ENCODE measurements at regions not wholly inside any gene's neighbourhood (a gene's known extent, or its start where the extent isn't known, plus 50 kb on each side); places are given as distances from the start of the nearest gene placed in this dataset.

- no peaks in the 10 kb centered on the region for H3K27me3 ChIP-seq (ENCODE audit: control insufficient read depth in 4 of 4, insufficient read depth in 4 of 4, low read length in 3 of 4)
- no peak overlapping the region for H3K9ac ChIP-seq (ENCODE audit: low read depth in 1 of 2, low read length in 2 of 2)
- TF ChIP-seq FOXA2 (IDR thresholded peaks at IDR 0.05), result no peak
- TF ChIP-seq HNF4A (conservative IDR thresholded peaks at IDR 0.05), result no peak
- no peak for TF ChIP-seq SP1 (IDR thresholded peaks at IDR 0.05)
- no peak for TF ChIP-seq ATF3 (IDR thresholded peaks at IDR 0.05)
- TF ChIP-seq RXRA (IDR thresholded peaks at IDR 0.05), result no peak
- TF ChIP-seq MAX (IDR thresholded peaks at IDR 0.05), result no peak
- TF ChIP-seq HNF4G (IDR thresholded peaks at IDR 0.05), result no peak
- H3K9me3 ChIP-seq (ENCODE audit: control insufficient read depth in 4 of 4, low read length in 3 of 4), result peaks cover 0 to 2% (median 0%) of the 10 kb centered on the region in 4 donors
- H3K4me3 ChIP-seq (ENCODE audit: low read depth in 1 of 3, low read length in 3 of 3), result no peak overlapping the region
- 73% methylated on average over 8 of the region's 8 CpGs for WGBS
- H3K4me1 ChIP-seq (ENCODE audit: control insufficient read depth in 4 of 4, insufficient read depth in 4 of 4, low read length in 3 of 4), result no peaks in the 10 kb centered on the region
- no peak overlapping the region for H3K27ac ChIP-seq (ENCODE audit: low read depth in 1 of 2, low read length in 2 of 2)
- H3K36me3 ChIP-seq (ENCODE audit: control insufficient read depth in 4 of 4, insufficient read depth in 3 of 4, low read depth in 1 of 4, low read length in 3 of 4), result no peaks in the 10 kb centered on the region
- no peak for DNase-seq (ENCODE audit: low spot score)
Observed at GRCh38 chr7:49563693-49564378, 209.6 kb upstream of the VWC2 start.

DNA sequence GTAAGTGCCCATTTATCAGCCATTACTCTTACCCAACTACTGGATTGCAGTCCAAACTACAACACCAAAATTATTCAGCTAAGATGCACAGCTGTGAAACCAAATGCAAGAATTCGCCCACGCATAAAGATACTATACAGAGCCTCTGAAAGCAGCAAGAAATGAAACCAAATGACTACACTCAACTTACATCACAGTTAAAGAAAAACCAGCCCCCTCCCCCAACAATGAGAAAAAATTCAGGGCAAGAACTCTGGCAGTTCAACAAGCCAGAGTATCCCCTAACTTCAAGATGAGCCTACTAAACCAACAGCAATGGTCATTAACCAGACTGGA lies 209.1 kb upstream of the VWC2 start:
- no peaks in the 10 kb centered on the region for H3K36me3 ChIP-seq (ENCODE audit: control insufficient read depth in 4 of 4, insufficient read depth in 3 of 4, low read depth in 1 of 4, low read length in 3 of 4)
- H3K27me3 ChIP-seq (ENCODE audit: control insufficient read depth in 4 of 4, insufficient read depth in 4 of 4, low read length in 3 of 4), result no peaks in the 10 kb centered on the region
- H3K9me3 ChIP-seq (ENCODE audit: control insufficient read depth in 4 of 4, low read length in 3 of 4), result peaks cover 0 to 2% (median 0%) of the 10 kb centered on the region in 4 donors
- 91% methylated on average over 2 of the region's 2 CpGs for WGBS
- TF ChIP-seq RAD21 (IDR thresholded peaks at IDR 0.05), result no peak
- no peak for TF ChIP-seq FOXA2 (IDR thresholded peaks at IDR 0.05)
- no peak for TF ChIP-seq ATF3 (IDR thresholded peaks at IDR 0.05)
- TF ChIP-seq EGR1 (IDR thresholded peaks at IDR 0.05; ENCODE audit: low read depth in 2 of 2), result no peak
- no peak for TF ChIP-seq JUND (IDR thresholded peaks at IDR 0.05)
- no peak for TF ChIP-seq SP1 (IDR thresholded peaks at IDR 0.05)
- TF ChIP-seq GABPA (IDR thresholded peaks at IDR 0.05 in 1 of 2, conservative IDR thresholded peaks at IDR 0.05 in 1 of 2), result no peak
- no peak for TF ChIP-seq MAX (IDR thresholded peaks at IDR 0.05)
- TF ChIP-seq HNF4A (conservative IDR thresholded peaks at IDR 0.05), result no peak
- no peak for TF ChIP-seq YY1 (IDR thresholded peaks at IDR 0.05)
- TF ChIP-seq, protein P1, sequence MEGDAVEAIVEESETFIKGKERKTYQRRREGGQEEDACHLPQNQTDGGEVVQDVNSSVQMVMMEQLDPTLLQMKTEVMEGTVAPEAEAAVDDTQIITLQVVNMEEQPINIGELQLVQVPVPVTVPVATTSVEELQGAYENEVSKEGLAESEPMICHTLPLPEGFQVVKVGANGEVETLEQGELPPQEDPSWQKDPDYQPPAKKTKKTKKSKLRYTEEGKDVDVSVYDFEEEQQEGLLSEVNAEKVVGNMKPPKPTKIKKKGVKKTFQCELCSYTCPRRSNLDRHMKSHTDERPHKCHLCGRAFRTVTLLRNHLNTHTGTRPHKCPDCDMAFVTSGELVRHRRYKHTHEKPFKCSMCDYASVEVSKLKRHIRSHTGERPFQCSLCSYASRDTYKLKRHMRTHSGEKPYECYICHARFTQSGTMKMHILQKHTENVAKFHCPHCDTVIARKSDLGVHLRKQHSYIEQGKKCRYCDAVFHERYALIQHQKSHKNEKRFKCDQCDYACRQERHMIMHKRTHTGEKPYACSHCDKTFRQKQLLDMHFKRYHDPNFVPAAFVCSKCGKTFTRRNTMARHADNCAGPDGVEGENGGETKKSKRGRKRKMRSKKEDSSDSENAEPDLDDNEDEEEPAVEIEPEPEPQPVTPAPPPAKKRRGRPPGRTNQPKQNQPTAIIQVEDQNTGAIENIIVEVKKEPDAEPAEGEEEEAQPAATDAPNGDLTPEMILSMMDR (IDR thresholded peaks at IDR 0.05; ENCODE audit: low read depth, low read length, missing input control), result no peak
- no peak for TF ChIP-seq NR2F2 (IDR thresholded peaks at IDR 0.05)
- no peak overlapping the region for H3K9ac ChIP-seq (ENCODE audit: low read depth in 1 of 2, low read length in 2 of 2)
- H3K27ac ChIP-seq (ENCODE audit: low read depth in 1 of 2, low read length in 2 of 2), result no peak overlapping the region
- DNase-seq (ENCODE audit: low spot score), result no peak
- H3K4me1 ChIP-seq (ENCODE audit: control insufficient read depth in 4 of 4, insufficient read depth in 4 of 4, low read length in 3 of 4), result no peaks in the 10 kb centered on the region
- H3K4me3 ChIP-seq (ENCODE audit: low read depth in 1 of 3, low read length in 3 of 3), result no peak overlapping the region

DNA sequence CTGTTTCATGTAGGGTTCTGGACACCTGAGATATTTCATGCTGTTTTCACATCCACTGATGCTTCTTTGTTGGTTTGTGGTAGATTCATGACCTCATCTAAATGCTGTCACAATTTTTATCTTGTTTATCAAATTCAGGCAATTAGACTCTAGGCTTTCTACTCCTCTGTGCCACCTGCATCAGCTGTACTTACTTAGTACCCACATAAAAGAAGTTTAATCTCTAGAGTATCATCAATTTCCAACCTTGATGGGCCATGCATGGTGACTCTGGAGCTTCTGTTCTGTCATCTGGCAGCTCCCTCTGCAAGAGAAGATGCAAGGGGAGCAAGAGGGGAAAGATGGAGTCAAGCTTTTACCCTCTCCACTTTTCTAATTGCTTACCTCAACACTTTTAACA lies 195.9 kb upstream of the VWC2 start:
- H3K9me3 ChIP-seq (ENCODE audit: control insufficient read depth in 4 of 4, low read length in 3 of 4), result no peaks in the 10 kb centered on the region
- DNase-seq (ENCODE audit: low spot score), result no peak
- H3K36me3 ChIP-seq (ENCODE audit: control insufficient read depth in 4 of 4, insufficient read depth in 3 of 4, low read depth in 1 of 4, low read length in 3 of 4), result no peaks in the 10 kb centered on the region
- no peak overlapping the region for H3K4me3 ChIP-seq (ENCODE audit: low read depth in 1 of 3, low read length in 3 of 3)
- H3K9ac ChIP-seq (ENCODE audit: low read depth in 1 of 2, low read length in 2 of 2), result no peak overlapping the region
- no peaks in the 10 kb centered on the region for H3K4me1 ChIP-seq (ENCODE audit: control insufficient read depth in 4 of 4, insufficient read depth in 4 of 4, low read length in 3 of 4)
- H3K27me3 ChIP-seq (ENCODE audit: control insufficient read depth in 4 of 4, insufficient read depth in 4 of 4, low read length in 3 of 4), result peaks cover 0 to 4% (median 0%) of the 10 kb centered on the region in 4 donors
- no peak overlapping the region for H3K27ac ChIP-seq (ENCODE audit: low read depth in 1 of 2, low read length in 2 of 2)
- TF ChIP-seq JUND (IDR thresholded peaks at IDR 0.05) (no peak), RAD21 (IDR thresholded peaks at IDR 0.05) (no peak), TAF1 (conservative IDR thresholded peaks at IDR 0.05) (no peak), RXRA (IDR thresholded peaks at IDR 0.05) (no peak), HNF4G (IDR thresholded peaks at IDR 0.05) (no peak), FOXA1 (IDR thresholded peaks at IDR 0.05) (no peak), GABPA (IDR thresholded peaks at IDR 0.05 in 1 of 2, conservative IDR thresholded peaks at IDR 0.05 in 1 of 2) (no peak), MAX (IDR thresholded peaks at IDR 0.05) (no peak), YY1 (IDR thresholded peaks at IDR 0.05) (no peak), FOXA2 (IDR thresholded peaks at IDR 0.05) (no peak), NR2F2 (IDR thresholded peaks at IDR 0.05) (no peak), SP1 (IDR thresholded peaks at IDR 0.05) (no peak)
- TF ChIP-seq, protein P1 (IDR thresholded peaks at IDR 0.05; ENCODE audit: low read depth, low read length, missing input control), result no peak
- TF ChIP-seq, protein P2, sequence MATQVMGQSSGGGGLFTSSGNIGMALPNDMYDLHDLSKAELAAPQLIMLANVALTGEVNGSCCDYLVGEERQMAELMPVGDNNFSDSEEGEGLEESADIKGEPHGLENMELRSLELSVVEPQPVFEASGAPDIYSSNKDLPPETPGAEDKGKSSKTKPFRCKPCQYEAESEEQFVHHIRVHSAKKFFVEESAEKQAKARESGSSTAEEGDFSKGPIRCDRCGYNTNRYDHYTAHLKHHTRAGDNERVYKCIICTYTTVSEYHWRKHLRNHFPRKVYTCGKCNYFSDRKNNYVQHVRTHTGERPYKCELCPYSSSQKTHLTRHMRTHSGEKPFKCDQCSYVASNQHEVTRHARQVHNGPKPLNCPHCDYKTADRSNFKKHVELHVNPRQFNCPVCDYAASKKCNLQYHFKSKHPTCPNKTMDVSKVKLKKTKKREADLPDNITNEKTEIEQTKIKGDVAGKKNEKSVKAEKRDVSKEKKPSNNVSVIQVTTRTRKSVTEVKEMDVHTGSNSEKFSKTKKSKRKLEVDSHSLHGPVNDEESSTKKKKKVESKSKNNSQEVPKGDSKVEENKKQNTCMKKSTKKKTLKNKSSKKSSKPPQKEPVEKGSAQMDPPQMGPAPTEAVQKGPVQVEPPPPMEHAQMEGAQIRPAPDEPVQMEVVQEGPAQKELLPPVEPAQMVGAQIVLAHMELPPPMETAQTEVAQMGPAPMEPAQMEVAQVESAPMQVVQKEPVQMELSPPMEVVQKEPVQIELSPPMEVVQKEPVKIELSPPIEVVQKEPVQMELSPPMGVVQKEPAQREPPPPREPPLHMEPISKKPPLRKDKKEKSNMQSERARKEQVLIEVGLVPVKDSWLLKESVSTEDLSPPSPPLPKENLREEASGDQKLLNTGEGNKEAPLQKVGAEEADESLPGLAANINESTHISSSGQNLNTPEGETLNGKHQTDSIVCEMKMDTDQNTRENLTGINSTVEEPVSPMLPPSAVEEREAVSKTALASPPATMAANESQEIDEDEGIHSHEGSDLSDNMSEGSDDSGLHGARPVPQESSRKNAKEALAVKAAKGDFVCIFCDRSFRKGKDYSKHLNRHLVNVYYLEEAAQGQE (IDR thresholded peaks at IDR 0.05), result no peak

Measured in liver (tissue), 8 donors.